Esophagus squamous epithelium (tissue), 5 donors: ENCODE measurements at regions not wholly inside any gene's neighbourhood (a gene's known extent, or its start where the extent isn't known, plus 50 kb on each side); places are given as distances from the start of the nearest gene placed in this dataset.

ENCODE experiments used
- DNase-seq: peaks from one replicate; lab custom pipeline; 2025; lab: John Stamatoyannopoulos, UW
- H3K27ac ChIP-seq, 4 donors: fragments of 200-600 bp; sonication (generic); one replicate each; pipeline ENCODE4 v1.5.1; 2016 to 2019; ENCODE audit warnings: mild to moderate bottlenecking in 1 of 4
- H3K27me3 ChIP-seq, 4 donors: fragments of 200-600 bp; sonication (generic); 1 replicate in 3 of 4; 2 replicates in 1 of 4; pipeline versions ENCODE4 v1.5.1 to v1.6.0; 2017 to 2021; ENCODE audit warnings: antibody characterized with exemption in 1 of 4
- H3K36me3 ChIP-seq, 3 donors: fragments of 200-600 bp; sonication (generic); one replicate each; pipeline ENCODE4 v1.5.1; 2016 to 2019
- H3K4me1 ChIP-seq, 3 donors: fragments of 200-600 bp; sonication (generic); one replicate each; pipeline ENCODE4 v1.5.1; 2017 to 2019
- H3K4me3 ChIP-seq, 4 donors: fragments of 200-600 bp; sonication (generic); 1 replicate in 3 of 4; 2 replicates in 1 of 4; pipeline ENCODE4 v1.5.1; 2016 to 2019; ENCODE audit warnings: mild to moderate bottlenecking in 2 of 4, moderate library complexity in 1 of 4
- H3K9me3 ChIP-seq, 3 donors: fragments of 200-600 bp; sonication (generic); one replicate each; pipeline ENCODE4 v1.5.1; 2016 to 2019
- CTCF ChIP-seq, 6 experiments: fragments of 450-650 bp in 4 of 6; fragments of 200-600 bp in 2 of 6; sonication (generic) in 2 of 6; IDR thresholded peaks; one replicate each; pipeline ENCODE4 v1.5.1; 2016 to 2019; ENCODE audit warnings: antibody characterized with exemption in 6 of 6, mild to moderate bottlenecking in 4 of 6, moderate library complexity in 4 of 6
- POLR2A ChIP-seq, 4 donors: fragments of 450-650 bp; IDR thresholded peaks; one replicate each; pipeline ENCODE4 v1.6.1; 2017; ENCODE audit warnings: antibody characterized with exemption in 4 of 4, mild to moderate bottlenecking in 4 of 4, moderate library complexity in 3 of 4
- WGBS, 2 donors: methylation state at CpG; one replicate each; pipeline ENCODE4 v1.1.5; 2018; 5-methylcytosine and 5-hydroxymethylcytosine counted together
- intact Hi-C: fragments of 100-400 bp; cut with DNase I; formaldehyde crosslinking; loops from one replicate; pipeline ENCODE4 v1.15.0; 2022
- donor health status: DM: yes; HTN: yes; CAD: no.

DNA sequence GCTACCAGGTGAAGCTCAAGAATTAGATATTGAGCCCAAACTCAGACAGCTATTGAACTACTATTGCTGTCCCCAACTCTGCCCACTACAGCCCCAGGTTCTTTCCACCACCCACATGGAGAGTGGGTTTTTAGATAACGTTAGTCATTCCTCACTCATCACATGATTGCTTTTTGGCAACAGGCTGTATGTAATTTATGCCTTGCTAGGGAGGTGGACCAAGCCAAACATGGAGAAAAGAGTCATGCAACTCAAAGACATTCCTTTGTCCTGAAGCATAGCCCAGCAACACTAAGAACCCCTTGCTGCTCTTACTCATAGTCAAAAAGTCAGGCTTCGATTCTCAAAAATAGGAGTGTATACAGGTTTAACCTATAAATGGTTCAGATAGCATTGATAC lies 275.9 kb upstream of the VCX3A start:
- H3K36me3 ChIP-seq = no peaks in the 10 kb centered on the region
- no peak overlapping the region for H3K4me3 ChIP-seq
- H3K27ac ChIP-seq = no peak overlapping the region
- intact Hi-C loops = no loop called here
- TF ChIP-seq POLR2A (IDR thresholded peaks at IDR 0.05) (no peak), CTCF (IDR thresholded peaks at IDR 0.05) (no peak)
- no peaks in the 10 kb centered on the region for H3K27me3 ChIP-seq
- H3K9me3 ChIP-seq = no peaks in the 10 kb centered on the region
- H3K4me1 ChIP-seq = no peaks in the 10 kb centered on the region
- 53 to 82% methylated on average over 1 to 2 of the region's 2 CpGs for WGBS, 2 donors
- DNase-seq = no peak

GRCh38 chrX:6803607-6804006 lies 268.7 kb upstream of the VCX3A start:
- intact Hi-C loops = no loop called here
- DNase-seq = no peak
- Histone ChIP-seq H3K4me1 (no peaks in the 10 kb centered on the region), H3K4me3 (no peak overlapping the region), H3K9me3 (no peaks in the 10 kb centered on the region), H3K36me3 (no peaks in the 10 kb centered on the region), H3K27me3 (no peaks in the 10 kb centered on the region), H3K27ac (no peak overlapping the region)
- no peak for TF ChIP-seq CTCF (IDR thresholded peaks at IDR 0.05)
- TF ChIP-seq POLR2A (IDR thresholded peaks at IDR 0.05) = no peak
- WGBS, 2 donors = 86 to 89% methylated on average over 6 of the region's 6 CpGs

- intact Hi-C loops = no loop called here
- Histone ChIP-seq H3K4me1 (no peaks in the 10 kb centered on the region), H3K36me3 (no peaks in the 10 kb centered on the region), H3K4me3 (no peak overlapping the region), H3K27ac (no peak overlapping the region), H3K27me3 (no peaks in the 10 kb centered on the region), H3K9me3 (no peaks in the 10 kb centered on the region)
- no peak for DNase-seq
- WGBS, 2 donors = 87 to 89% methylated on average over 5 of the region's 5 CpGs
- TF ChIP-seq CTCF (IDR thresholded peaks at IDR 0.05) (no peak), POLR2A (IDR thresholded peaks at IDR 0.05) (no peak)
Observed at GRCh38 chrX:6793000-6793399, 258.1 kb upstream of the VCX3A start.

GRCh38 chrX:6783912-6784311 lies 249.0 kb upstream of the VCX3A start:
- no peaks in the 10 kb centered on the region for H3K36me3 ChIP-seq
- H3K27ac ChIP-seq = no peak overlapping the region
- H3K4me1 ChIP-seq = no peaks in the 10 kb centered on the region
- H3K27me3 ChIP-seq = no peaks in the 10 kb centered on the region
- no peaks in the 10 kb centered on the region for H3K9me3 ChIP-seq
- TF ChIP-seq CTCF (IDR thresholded peaks at IDR 0.05) (no peak), POLR2A (IDR thresholded peaks at IDR 0.05) (no peak)
- WGBS, 2 donors = 79 to 89% methylated on average over 3 of the region's 3 CpGs
- intact Hi-C loops = no loop called here
- no peak overlapping the region for H3K4me3 ChIP-seq
- DNase-seq = no peak

DNA sequence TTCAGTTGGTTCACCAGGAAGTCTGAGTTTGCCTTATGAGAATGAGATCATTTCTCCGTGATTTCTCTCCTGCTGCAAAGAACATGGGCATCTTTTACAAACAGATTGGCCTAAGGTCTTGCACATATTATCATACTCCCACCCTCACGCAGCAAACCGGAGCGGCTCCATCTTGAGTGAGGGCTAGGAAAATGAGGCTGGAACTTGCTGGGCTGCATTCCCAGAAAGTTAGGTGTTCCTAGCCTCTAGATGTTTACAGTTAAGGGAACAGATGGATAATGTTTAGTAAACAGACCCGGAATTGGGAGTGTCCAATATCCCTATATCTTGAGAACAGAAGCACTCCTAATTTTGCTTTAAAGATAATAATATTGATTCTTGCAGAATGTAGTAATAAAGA lies 247.9 kb upstream of the VCX3A start:
- H3K27ac ChIP-seq = no peak overlapping the region
- no peaks in the 10 kb centered on the region for H3K27me3 ChIP-seq
- H3K4me3 ChIP-seq = no peak overlapping the region
- no peaks in the 10 kb centered on the region for H3K4me1 ChIP-seq
- intact Hi-C loops = no loop called here
- H3K9me3 ChIP-seq = no peaks in the 10 kb centered on the region
- H3K36me3 ChIP-seq = no peaks in the 10 kb centered on the region
- no peak for TF ChIP-seq CTCF (IDR thresholded peaks at IDR 0.05)
- TF ChIP-seq POLR2A (IDR thresholded peaks at IDR 0.05) = no peak
- WGBS, 2 donors = 60 to 76% methylated on average over 2 to 5 of the region's 5 CpGs
- no peak for DNase-seq
